IMR-90 (cell line): ENCODE measurements at regions not wholly inside any gene's neighbourhood (a gene's known extent, or its start where the extent isn't known, plus 50 kb on each side); places are given as distances from the start of the nearest gene placed in this dataset.

Source experiments
- ATAC-seq: fragments of 200-7000 bp; cut with Tn5 transposase; 2 replicates; pipeline ENCODE4 v1.9.1; 2020; ENCODE audit warnings: low read depth, mild to moderate bottlenecking, moderate library complexity
- BruUV-seq: library from RNA; stranded (reverse); fragments of 400-500 nt; replicated peaks from 2 replicates; lab custom pipeline; 2021; lab: Mats Ljungman, UMichigan
- CTCF ChIA-PET: fragments of 300-600 bp; formaldehyde crosslinking; extraction: SDS; loops from one replicate; lab custom pipeline; 2021; ENCODE audit warnings: antibody characterized with exemption; lab: Yijun Ruan, JAX
- POLR2A ChIA-PET: fragments of 300-600 bp; sonication (Branson Sonifier 250); formaldehyde crosslinking; loops from one replicate; lab custom pipeline; 2022; ENCODE audit warnings: antibody characterized with exemption; ENCODE audit not compliant: unreplicated experiment; lab: Charles Lee
- DNase-seq: peaks from one replicate; pipeline ENCODE4 v3.0.0; 2013
- H2AFZ ChIP-seq: replicated peaks from 2 replicates; pipeline ENCODE3; 2013; ENCODE audit warnings: low read length, mild to moderate bottlenecking; ENCODE audit not compliant: poor library complexity
- H2AK5ac ChIP-seq: 2 replicates; pipeline ENCODE4 v1.6.1; 2013; ENCODE audit warnings: low read depth, low read length, inconsistent platforms
- H2AK9ac ChIP-seq: replicated peaks from 2 replicates; pipeline ENCODE3; 2013; ENCODE audit warnings: mild to moderate bottlenecking, low read depth, low read length, moderate library complexity; ENCODE audit not compliant: poor library complexity
- H2BK120ac ChIP-seq: 2 replicates; pipeline ENCODE4 v1.6.1; 2013; ENCODE audit warnings: low read depth, low read length, inconsistent platforms
- H2BK15ac ChIP-seq: 3 replicates; pipeline ENCODE4 v1.6.1; 2013; ENCODE audit warnings: low read depth, low read length, inconsistent platforms
- H2BK20ac ChIP-seq: 2 replicates; pipeline ENCODE4 v1.6.1; 2013; ENCODE audit warnings: low read depth, mild to moderate bottlenecking, inconsistent platforms, low read length, moderate library complexity
- H2BK5ac ChIP-seq: 2 replicates; pipeline ENCODE4 v1.6.1; 2013; ENCODE audit warnings: mild to moderate bottlenecking, low read depth, low read length, inconsistent platforms; ENCODE audit not compliant: poor library complexity, severe bottlenecking
- H3K14ac ChIP-seq: replicated peaks from 2 replicates; pipeline ENCODE4 v1.6.1; 2013; ENCODE audit warnings: low read depth, low read length, inconsistent platforms
- H3K18ac ChIP-seq: 2 replicates; pipeline ENCODE4 v1.6.1; 2013; ENCODE audit warnings: low read depth, low read length, control low read depth
- H3K23ac ChIP-seq: 2 replicates; pipeline ENCODE4 v1.6.1; 2013; ENCODE audit warnings: low read depth, low read length, inconsistent platforms
- H3K27ac ChIP-seq: 2 replicates; pipeline ENCODE4 v1.5.1; 2013; ENCODE audit warnings: mild to moderate bottlenecking, control low read depth, low read length; ENCODE audit not compliant: insufficient read depth
- H3K27me3 ChIP-seq: 2 replicates; pipeline ENCODE4 v1.6.1; 2013; ENCODE audit warnings: low read length; ENCODE audit not compliant: control insufficient read depth, insufficient read depth
- H3K36me3 ChIP-seq: 2 replicates; pipeline ENCODE4 v1.6.1; 2013; ENCODE audit warnings: low read length, mixed read lengths; ENCODE audit not compliant: control insufficient read depth, insufficient read depth
- H3K4ac ChIP-seq: 2 replicates; pipeline ENCODE4 v1.6.1; 2013; ENCODE audit warnings: low read depth, low read length, inconsistent platforms
- H3K4me1 ChIP-seq: 2 replicates; pipeline ENCODE4 v1.6.1; 2013; ENCODE audit warnings: low read length, mixed read lengths; ENCODE audit not compliant: control insufficient read depth, insufficient read depth
- H3K4me2 ChIP-seq: 2 replicates; pipeline ENCODE4 v1.6.1; 2013; ENCODE audit warnings: low read depth, mild to moderate bottlenecking, control low read depth, low read length, moderate library complexity
- H3K4me3 ChIP-seq: 2 replicates; pipeline ENCODE4 v1.5.1; 2013; ENCODE audit warnings: low read depth, mild to moderate bottlenecking, control low read depth, low read length, moderate library complexity; ENCODE audit not compliant: insufficient read depth
- H3K56ac ChIP-seq: 2 replicates; pipeline ENCODE4 v1.6.1; 2013; ENCODE audit warnings: low read length, inconsistent platforms; ENCODE audit not compliant: insufficient read depth; ENCODE audit errors: extremely low read depth
- H3K79me1 ChIP-seq, 2 experiments: 2 replicates each; pipeline ENCODE4 v1.6.1; 2013; ENCODE audit warnings: low read length in 2 of 2, inconsistent platforms in 1 of 2, low read depth in 1 of 2
- H3K9ac ChIP-seq: 2 replicates; pipeline ENCODE4 v1.6.1; 2013; ENCODE audit warnings: low read depth, low read length, control low read depth
- H3K9me1 ChIP-seq: 2 replicates; pipeline ENCODE4 v1.6.1; 2013; ENCODE audit warnings: low read length, inconsistent platforms; ENCODE audit not compliant: insufficient read depth
- H3K9me3 ChIP-seq: 2 replicates; pipeline ENCODE4 v1.6.1; 2013; ENCODE audit warnings: low read length; ENCODE audit not compliant: control insufficient read depth, insufficient read depth
- H4K20me1 ChIP-seq: 2 replicates; pipeline ENCODE4 v1.6.1; 2013; ENCODE audit warnings: low read length, inconsistent platforms; ENCODE audit not compliant: insufficient read depth
- H4K5ac ChIP-seq: 2 replicates; pipeline ENCODE4 v1.6.1; 2013; ENCODE audit warnings: mild to moderate bottlenecking, low read depth, low read length, control low read depth
- H4K8ac ChIP-seq, 2 experiments: 2 replicates each; pipeline ENCODE4 v1.6.1; 2013; ENCODE audit warnings: low read depth in 2 of 2, low read length in 2 of 2, control low read depth in 1 of 2, inconsistent platforms in 1 of 2
- H4K91ac ChIP-seq: 2 replicates; pipeline ENCODE4 v1.6.1; 2013; ENCODE audit warnings: low read depth, low read length, inconsistent platforms; ENCODE audit not compliant: insufficient read depth
- BHLHE40 ChIP-seq: fragments of 150-350 bp; IDR thresholded peaks from 2 replicates; pipeline ENCODE4 v1.6.1; 2016; ENCODE audit warnings: mild to moderate bottlenecking, low read depth, low read length
- CEBPB ChIP-seq: IDR thresholded peaks from 2 replicates; pipeline ENCODE4 v1.6.1; 2012; ENCODE audit warnings: low read depth, low read length, improper control_type of control experiment
- CHD1 ChIP-seq: IDR thresholded peaks from 2 replicates; pipeline ENCODE4 v1.6.1; 2012; ENCODE audit warnings: low read depth, low read length, improper control_type of control experiment
- FOS ChIP-seq: fragments of 150-350 bp; IDR thresholded peaks from 2 replicates; pipeline ENCODE4 v1.6.1; 2016; ENCODE audit warnings: low read depth, low read length
- MAFK ChIP-seq: IDR thresholded peaks from 2 replicates; pipeline ENCODE4 v1.6.1; 2012; ENCODE audit warnings: low read depth, low read length, improper control_type of control experiment
- MAZ ChIP-seq: IDR thresholded peaks from 2 replicates; pipeline ENCODE4 v1.6.1; 2012; ENCODE audit warnings: low read depth, mild to moderate bottlenecking, low read length, improper control_type of control experiment, moderate library complexity, borderline replicate concordance
- MXI1 ChIP-seq: IDR thresholded peaks from 2 replicates; pipeline ENCODE4 v1.6.1; 2012; ENCODE audit warnings: low read depth, mild to moderate bottlenecking, low read length, moderate library complexity, borderline replicate concordance
- NFE2L2 ChIP-seq: fragments of 150-350 bp; IDR thresholded peaks from 2 replicates; pipeline ENCODE4 v1.6.1; 2016; ENCODE audit warnings: low read depth, mild to moderate bottlenecking, low read length
- POLR2A ChIP-seq: IDR thresholded peaks from 2 replicates; pipeline ENCODE4 v1.6.1; 2012; ENCODE audit warnings: mild to moderate bottlenecking, low read depth, low read length
- RAD21 ChIP-seq: IDR thresholded peaks from 2 replicates; pipeline ENCODE4 v1.6.1; 2012; ENCODE audit warnings: low read length, improper control_type of control experiment
- RCOR1 ChIP-seq: IDR thresholded peaks from 2 replicates; pipeline ENCODE4 v1.6.1; 2012; ENCODE audit warnings: mild to moderate bottlenecking, low read length, improper control_type of control experiment; ENCODE audit not compliant: insufficient replicate concordance
- RFX5 ChIP-seq: IDR thresholded peaks from 2 replicates; pipeline ENCODE4 v1.8.0; 2012; ENCODE audit warnings: low read depth, mild to moderate bottlenecking, low read length, moderate library complexity
- SMC3 ChIP-seq: fragments of 150-350 bp; IDR thresholded peaks from 2 replicates; pipeline ENCODE4 v1.6.1; 2016; ENCODE audit warnings: low read depth, mild to moderate bottlenecking, antibody characterized with exemption, low read length, moderate library complexity
- USF2 ChIP-seq: fragments of 150-350 bp; IDR thresholded peaks from 2 replicates; pipeline ENCODE4 v1.6.1; 2017; ENCODE audit warnings: mild to moderate bottlenecking, antibody characterized with exemption, low read length, low read depth
- WGBS, 2 experiments: methylation state at CpG; one replicate each; pipeline versions ENCODE4 v1.1.5 to v1.1.7; 2013; ENCODE audit warnings: missing lambda C conversion rate in 2 of 2; ENCODE audit not compliant: insufficient read length in 1 of 2; ENCODE audit errors: extremely low coverage in 2 of 2; 5-methylcytosine and 5-hydroxymethylcytosine counted together
- dilution Hi-C: fragments of 300-500 bp; cut with HindIII; formaldehyde crosslinking; loops from one replicate; pipeline ENCODE4 v1.14.3; 2018; ENCODE audit warnings: low sequenced_read_pairs; ENCODE audit not compliant: unreplicated experiment
- in situ Hi-C: fragments of 300-500 bp; cut with MboI; formaldehyde crosslinking; loops from 3 replicates; pipeline ENCODE4 v1.14.3; 2019; ENCODE audit warnings: low sequenced_read_pairs, inconsistent platforms, mixed read lengths
- intact Hi-C: fragments of 100-400 bp; cut with micrococcal nuclease; formaldehyde crosslinking; loops from 2 replicates; pipeline ENCODE4 v1.10.0; 2022
- TF ChIP-seq, protein P1 (sequence below): conservative IDR thresholded peaks from 2 replicates; pipeline ENCODE4 v1.5.1; 2012; ENCODE audit warnings: mild to moderate bottlenecking, low read depth, low read length, improper control_type of control experiment
- TF ChIP-seq, protein P2 (sequence below): fragments of 150-350 bp; IDR thresholded peaks from 2 replicates; pipeline ENCODE4 v1.6.1; 2016; ENCODE audit warnings: low read depth, mild to moderate bottlenecking, low read length, moderate library complexity, borderline replicate concordance

GRCh38 chr5:109469896-109470662 lies 60.3 kb upstream of the PJA2 start:
- H3K4me1 ChIP-seq = no peaks in the 10 kb centered on the region; the same call in 1 of the 2 replicates
- WGBS, 2 experiments = no CpG with 5 or more reads among the region's 1 CpG
- in situ Hi-C loops (no loop called here), dilution Hi-C loops (no loop called here), intact Hi-C loops (loop anchor here (5.0 to 10.0 kb wide), 2 partner anchors 405 to 723 kb away; partner anchors contain the start of gene FER)
- H3K79me1 ChIP-seq = no peaks in the 10 kb centered on the region
- no peak overlapping the region for H3K23ac ChIP-seq
- ChIA-PET CTCF (no interaction called here), POLR2A (no interaction called here)
- no peak overlapping the region for H3K18ac ChIP-seq
- no peak overlapping the region for H3K4ac ChIP-seq
- H4K8ac ChIP-seq = no peak overlapping the region
- H3K4me3 ChIP-seq = no peak overlapping the region
- no peak overlapping the region for H2BK15ac ChIP-seq
- H3K9me1 ChIP-seq = no peaks in the 10 kb centered on the region
- no peak overlapping the region for H4K91ac ChIP-seq
- DNase-seq (no peak), ATAC-seq (no peak)
- TF ChIP-seq MAFK (no peak), MXI1 (no peak), RCOR1 (no peak), SMC3 (no peak), FOS (no peak), CHD1 (no peak), CEBPB (no peak), RAD21 (no peak), POLR2A (no peak), RFX5 (no peak), NFE2L2 (no peak), BHLHE40 (no peak), MAZ (no peak), USF2 (no peak)
- TF ChIP-seq, protein P1, sequence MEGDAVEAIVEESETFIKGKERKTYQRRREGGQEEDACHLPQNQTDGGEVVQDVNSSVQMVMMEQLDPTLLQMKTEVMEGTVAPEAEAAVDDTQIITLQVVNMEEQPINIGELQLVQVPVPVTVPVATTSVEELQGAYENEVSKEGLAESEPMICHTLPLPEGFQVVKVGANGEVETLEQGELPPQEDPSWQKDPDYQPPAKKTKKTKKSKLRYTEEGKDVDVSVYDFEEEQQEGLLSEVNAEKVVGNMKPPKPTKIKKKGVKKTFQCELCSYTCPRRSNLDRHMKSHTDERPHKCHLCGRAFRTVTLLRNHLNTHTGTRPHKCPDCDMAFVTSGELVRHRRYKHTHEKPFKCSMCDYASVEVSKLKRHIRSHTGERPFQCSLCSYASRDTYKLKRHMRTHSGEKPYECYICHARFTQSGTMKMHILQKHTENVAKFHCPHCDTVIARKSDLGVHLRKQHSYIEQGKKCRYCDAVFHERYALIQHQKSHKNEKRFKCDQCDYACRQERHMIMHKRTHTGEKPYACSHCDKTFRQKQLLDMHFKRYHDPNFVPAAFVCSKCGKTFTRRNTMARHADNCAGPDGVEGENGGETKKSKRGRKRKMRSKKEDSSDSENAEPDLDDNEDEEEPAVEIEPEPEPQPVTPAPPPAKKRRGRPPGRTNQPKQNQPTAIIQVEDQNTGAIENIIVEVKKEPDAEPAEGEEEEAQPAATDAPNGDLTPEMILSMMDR = no peak
- TF ChIP-seq, protein P2, sequence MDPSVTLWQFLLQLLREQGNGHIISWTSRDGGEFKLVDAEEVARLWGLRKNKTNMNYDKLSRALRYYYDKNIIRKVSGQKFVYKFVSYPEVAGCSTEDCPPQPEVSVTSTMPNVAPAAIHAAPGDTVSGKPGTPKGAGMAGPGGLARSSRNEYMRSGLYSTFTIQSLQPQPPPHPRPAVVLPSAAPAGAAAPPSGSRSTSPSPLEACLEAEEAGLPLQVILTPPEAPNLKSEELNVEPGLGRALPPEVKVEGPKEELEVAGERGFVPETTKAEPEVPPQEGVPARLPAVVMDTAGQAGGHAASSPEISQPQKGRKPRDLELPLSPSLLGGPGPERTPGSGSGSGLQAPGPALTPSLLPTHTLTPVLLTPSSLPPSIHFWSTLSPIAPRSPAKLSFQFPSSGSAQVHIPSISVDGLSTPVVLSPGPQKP = no peak
- no peaks in the 10 kb centered on the region for H3K36me3 ChIP-seq
- H3K14ac ChIP-seq = no peak overlapping the region
- no peak overlapping the region for H2BK120ac ChIP-seq
- no peaks in the 10 kb centered on the region for H3K9me3 ChIP-seq
- no peak overlapping the region for H2BK5ac ChIP-seq
- no peak overlapping the region for H3K9ac ChIP-seq
- H2AK9ac ChIP-seq = no peak overlapping the region
- H4K5ac ChIP-seq = no peak overlapping the region
- H4K20me1 ChIP-seq = no peaks in the 10 kb centered on the region
- no peak overlapping the region for H3K4me2 ChIP-seq
- H2AFZ ChIP-seq = no peak overlapping the region
- no peak overlapping the region for H3K27ac ChIP-seq
- BruUV-seq = no TSS peak
- H2BK20ac ChIP-seq = no peak overlapping the region
- no peak overlapping the region for H2AK5ac ChIP-seq
- H3K27me3 ChIP-seq = peaks cover 3% of the 10 kb centered on the region
- H3K56ac ChIP-seq = no peak overlapping the region
